Progenitor cell of endocrine pancreas (in vitro differentiated cells): ENCODE measurements at regions not wholly inside any gene's neighbourhood (a gene's known extent, or its start where the extent isn't known, plus 50 kb on each side); places are given as distances from the start of the nearest gene placed in this dataset.
A peak's percentile ranks its signal among the peaks of the same experiment; 100 is the strongest.
"Not testable (repeated sequence)": the region's sequence is repeated elsewhere in the genome, so short reads cannot be mapped to it uniquely, and the experiment has no call there.

Experiments
- DNase-seq: peaks from one replicate; pipeline ENCODE4 v3.0.0; 2021; ENCODE audit warnings: low spot score; ENCODE audit not compliant: unreplicated experiment
- H3K27ac Mint-ChIP-seq: 2 replicates; pipeline ENCODE4 v1.8.0; 2021; ENCODE audit warnings: mild to moderate bottlenecking, moderate library complexity, mixed read lengths
- H3K27me3 Mint-ChIP-seq: 2 replicates; pipeline ENCODE4 v1.8.0; 2021; ENCODE audit warnings: mixed read lengths
- H3K36me3 Mint-ChIP-seq: 2 replicates; pipeline ENCODE4 v1.8.0; 2022; ENCODE audit warnings: mixed read lengths; ENCODE audit not compliant: insufficient read depth
- H3K4me1 Mint-ChIP-seq: 2 replicates; pipeline ENCODE4 v1.8.0; 2021; ENCODE audit warnings: low read depth, mixed read lengths
- H3K4me3 Mint-ChIP-seq: 2 replicates; pipeline ENCODE4 v1.8.0; 2021; ENCODE audit warnings: low read depth, mild to moderate bottlenecking, moderate library complexity, mixed read lengths
- H3K9me3 Mint-ChIP-seq: 2 replicates; pipeline ENCODE4 v1.8.0; 2021; ENCODE audit warnings: low read depth, mixed read lengths
- TF ChIP-seq, protein P1 (sequence below): fragments of 200-600 bp; sonication (generic); IDR thresholded peaks from one replicate; pipeline ENCODE4 v1.5.0; 2021; ENCODE audit warnings: antibody characterized with exemption, mild to moderate bottlenecking; ENCODE audit not compliant: unreplicated experiment

- H3K9me3 Mint-ChIP-seq: peaks cover 7% of the 10 kb centered on the region
These were observed 357.8 kb downstream of the TMEM167A start for GRCh38 chr5:82719368-82719767.

DNA sequence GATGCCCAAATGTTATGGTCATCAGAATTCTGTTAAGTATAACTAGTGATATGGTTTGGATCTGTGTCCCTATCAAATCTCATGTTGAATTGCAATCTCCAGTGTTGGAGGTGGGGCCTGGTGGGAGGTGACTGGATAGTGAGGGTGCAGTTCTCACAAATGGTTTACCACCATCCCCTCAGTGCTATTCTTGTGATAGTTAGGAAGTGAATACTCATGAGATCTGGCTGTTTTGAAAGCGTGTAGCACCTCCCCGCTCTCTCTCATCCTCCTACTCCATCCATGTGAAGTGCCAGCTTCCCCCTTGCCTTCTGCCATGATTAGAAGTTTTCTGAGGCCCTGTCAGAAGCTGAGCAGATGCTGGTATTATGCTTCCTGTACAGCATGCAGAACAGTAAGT, 359.5 kb downstream of the TMEM167A start:
- H3K27me3 Mint-ChIP-seq: no peaks in the 10 kb centered on the region
- H3K27ac Mint-ChIP-seq: no peak overlapping the region
- TF ChIP-seq, protein P1, sequence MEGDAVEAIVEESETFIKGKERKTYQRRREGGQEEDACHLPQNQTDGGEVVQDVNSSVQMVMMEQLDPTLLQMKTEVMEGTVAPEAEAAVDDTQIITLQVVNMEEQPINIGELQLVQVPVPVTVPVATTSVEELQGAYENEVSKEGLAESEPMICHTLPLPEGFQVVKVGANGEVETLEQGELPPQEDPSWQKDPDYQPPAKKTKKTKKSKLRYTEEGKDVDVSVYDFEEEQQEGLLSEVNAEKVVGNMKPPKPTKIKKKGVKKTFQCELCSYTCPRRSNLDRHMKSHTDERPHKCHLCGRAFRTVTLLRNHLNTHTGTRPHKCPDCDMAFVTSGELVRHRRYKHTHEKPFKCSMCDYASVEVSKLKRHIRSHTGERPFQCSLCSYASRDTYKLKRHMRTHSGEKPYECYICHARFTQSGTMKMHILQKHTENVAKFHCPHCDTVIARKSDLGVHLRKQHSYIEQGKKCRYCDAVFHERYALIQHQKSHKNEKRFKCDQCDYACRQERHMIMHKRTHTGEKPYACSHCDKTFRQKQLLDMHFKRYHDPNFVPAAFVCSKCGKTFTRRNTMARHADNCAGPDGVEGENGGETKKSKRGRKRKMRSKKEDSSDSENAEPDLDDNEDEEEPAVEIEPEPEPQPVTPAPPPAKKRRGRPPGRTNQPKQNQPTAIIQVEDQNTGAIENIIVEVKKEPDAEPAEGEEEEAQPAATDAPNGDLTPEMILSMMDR: no peak
- H3K9me3 Mint-ChIP-seq: peaks cover 7% of the 10 kb centered on the region
- no peaks in the 10 kb centered on the region for H3K4me1 Mint-ChIP-seq
- no peak overlapping the region for H3K4me3 Mint-ChIP-seq
- no peaks in the 10 kb centered on the region for H3K36me3 Mint-ChIP-seq
- no peak for DNase-seq

More at GRCh38 chr5:82719368-82719767, 357.8 kb downstream of the TMEM167A start:
- DNase-seq: no peak
- TF ChIP-seq, protein P1: no peak
- no peaks in the 10 kb centered on the region for H3K27me3 Mint-ChIP-seq
- peaks cover 2% of the 10 kb centered on the region for H3K4me1 Mint-ChIP-seq
- no peak overlapping the region for H3K4me3 Mint-ChIP-seq
- no peaks in the 10 kb centered on the region for H3K36me3 Mint-ChIP-seq
- no peak overlapping the region for H3K27ac Mint-ChIP-seq

- H3K9me3 Mint-ChIP-seq, DNase-seq, H3K27ac Mint-ChIP-seq, H3K4me1 Mint-ChIP-seq, H3K27me3 Mint-ChIP-seq, H3K4me3 Mint-ChIP-seq, H3K36me3 Mint-ChIP-seq: not testable (repeated sequence)
These were observed 362.5 kb downstream of the TMEM167A start for GRCh38 chr5:82714732-82715131.

DNA sequence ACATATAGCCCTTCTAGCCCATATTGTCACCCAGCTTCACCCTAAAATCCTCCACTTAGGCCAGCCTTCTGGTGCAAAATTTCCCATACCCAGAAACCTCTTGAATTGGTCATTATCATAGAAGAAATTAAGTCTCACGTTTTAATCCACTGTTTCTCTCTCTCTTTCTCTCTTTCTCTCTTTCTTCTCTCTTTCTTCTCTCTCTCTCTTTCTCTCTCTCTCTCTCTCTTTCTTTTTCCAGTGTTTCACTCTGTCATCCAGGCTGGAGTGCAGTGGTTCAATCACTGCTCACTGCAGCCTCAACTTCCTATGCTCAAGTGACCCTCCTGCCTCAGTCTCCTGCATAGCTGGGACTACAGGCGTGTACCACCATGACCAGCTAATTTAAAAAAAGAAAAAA, 363.4 kb downstream of the TMEM167A start:
- TF ChIP-seq, protein P1: no peak
- Mint-ChIP-seq H3K27me3 (no peaks in the 10 kb centered on the region), H3K4me3 (no peak overlapping the region), H3K9me3 (peaks cover 4% of the 10 kb centered on the region), H3K4me1 (peaks cover 11% of the 10 kb centered on the region), H3K27ac (no peak overlapping the region), H3K36me3 (no peaks in the 10 kb centered on the region)
- DNase-seq: no peak

DNA sequence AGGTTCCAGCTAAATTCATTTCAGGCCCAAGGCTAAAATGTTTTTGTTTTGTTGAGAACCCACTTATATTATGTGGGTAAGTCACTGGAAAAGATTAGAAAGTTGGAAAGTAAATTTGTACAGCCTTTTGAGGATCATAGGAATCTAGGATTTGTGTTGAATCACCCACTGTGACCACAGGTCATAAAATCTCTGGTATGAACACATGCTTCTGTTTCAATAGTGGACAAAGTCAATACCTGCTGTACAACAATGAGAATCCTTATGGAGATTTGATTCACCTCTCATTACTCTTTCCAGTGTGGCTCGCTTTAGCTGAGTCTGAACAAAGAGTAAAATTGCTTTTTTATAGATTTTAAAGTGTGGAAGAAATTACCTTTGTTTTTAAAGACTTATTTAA, 369.5 kb downstream of the TMEM167A start:
- Mint-ChIP-seq H3K27me3 (no peaks in the 10 kb centered on the region), H3K4me3 (no peak overlapping the region), H3K4me1 (peaks cover 30% of the 10 kb centered on the region), H3K27ac (peak overlapping the region; percentile 7), H3K9me3 (peaks cover 4% of the 10 kb centered on the region), H3K36me3 (no peaks in the 10 kb centered on the region)
- DNase-seq: no peak
- TF ChIP-seq, protein P1: no peak

GRCh38 chr5:82704381-82704780, 372.8 kb downstream of the TMEM167A start:
- Mint-ChIP-seq H3K4me3 (no peak overlapping the region), H3K36me3 (no peaks in the 10 kb centered on the region), H3K4me1 (peaks cover 20% of the 10 kb centered on the region), H3K9me3 (peaks cover 3% of the 10 kb centered on the region), H3K27me3 (no peaks in the 10 kb centered on the region), H3K27ac (no peak overlapping the region)
- DNase-seq: no peak
- TF ChIP-seq, protein P1: no peak
